KMS-11 (cell line): ENCODE measurements at regions not wholly inside any gene's neighbourhood (a gene's known extent, or its start where the extent isn't known, plus 50 kb on each side); places are given as distances from the start of the nearest gene placed in this dataset.

Experiments used
- H2AFZ ChIP-seq: fragments of 200-600 bp; sonication (generic); 2 replicates; pipeline ENCODE4 v1.6.1; 2016; ENCODE audit warnings: antibody characterized with exemption, mixed run types, low read depth
- H3K27ac ChIP-seq: fragments of 200-600 bp; sonication (generic); 2 replicates; pipeline ENCODE4 v1.6.1; 2016; ENCODE audit warnings: mild to moderate bottlenecking, mixed run types
- H3K27me3 ChIP-seq: fragments of 200-600 bp; sonication (generic); 2 replicates; pipeline ENCODE4 v1.6.1; 2017; ENCODE audit warnings: mild to moderate bottlenecking, low read depth, mixed run types, moderate library complexity; ENCODE audit not compliant: insufficient read depth
- H3K36me3 ChIP-seq: fragments of 200-600 bp; sonication (generic); 2 replicates; pipeline ENCODE4 v1.6.1; 2017; ENCODE audit warnings: mild to moderate bottlenecking, mixed run types; ENCODE audit not compliant: insufficient read depth
- H3K4me1 ChIP-seq: fragments of 200-600 bp; sonication (generic); 2 replicates; pipeline ENCODE4 v1.6.1; 2016; ENCODE audit warnings: mild to moderate bottlenecking, low read depth, mixed run types; ENCODE audit not compliant: poor library complexity, severe bottlenecking
- H3K4me2 ChIP-seq: fragments of 200-600 bp; sonication (generic); 2 replicates; pipeline ENCODE4 v1.7.0; 2016; ENCODE audit warnings: mild to moderate bottlenecking, mixed run types
- H3K4me3 ChIP-seq: fragments of 200-600 bp; sonication (generic); IDR thresholded peaks from 2 replicates; pipeline ENCODE4 v1.6.1; 2017; ENCODE audit warnings: low read depth, low read length, mixed read lengths; ENCODE audit not compliant: insufficient read depth
- H3K79me2 ChIP-seq: fragments of 200-600 bp; sonication (generic); 2 replicates; pipeline ENCODE4 v1.6.1; 2016; ENCODE audit warnings: low read depth, mixed run types; ENCODE audit not compliant: insufficient read depth
- H3K9ac ChIP-seq: fragments of 200-600 bp; sonication (generic); 2 replicates; pipeline ENCODE4 v1.6.1; 2016; ENCODE audit warnings: mild to moderate bottlenecking, mixed run types
- H4K20me1 ChIP-seq: fragments of 200-600 bp; sonication (generic); 2 replicates; pipeline ENCODE4 v1.6.1; 2016; ENCODE audit warnings: mild to moderate bottlenecking, mixed run types; ENCODE audit not compliant: insufficient read depth
- TF ChIP-seq, protein P1 (sequence below): fragments of 200-600 bp; sonication (generic); conservative IDR thresholded peaks from 2 replicates; pipeline ENCODE4 v1.6.1; 2017; ENCODE audit warnings: low read depth, mild to moderate bottlenecking, antibody characterized with exemption, low read length, moderate library complexity, mixed read lengths

- Histone ChIP-seq H3K4me1 (no peaks in the 10 kb centered on the region), H3K4me3 (no peak overlapping the region), H3K36me3 (no peaks in the 10 kb centered on the region), H4K20me1 (no peaks in the 10 kb centered on the region), H2AFZ (no peak overlapping the region), H3K79me2 (no peaks in the 10 kb centered on the region), H3K27me3 (no peaks in the 10 kb centered on the region), H3K4me2 (no peak overlapping the region), H3K9ac (no peak overlapping the region), H3K27ac (no peak overlapping the region)
- TF ChIP-seq, protein P1, sequence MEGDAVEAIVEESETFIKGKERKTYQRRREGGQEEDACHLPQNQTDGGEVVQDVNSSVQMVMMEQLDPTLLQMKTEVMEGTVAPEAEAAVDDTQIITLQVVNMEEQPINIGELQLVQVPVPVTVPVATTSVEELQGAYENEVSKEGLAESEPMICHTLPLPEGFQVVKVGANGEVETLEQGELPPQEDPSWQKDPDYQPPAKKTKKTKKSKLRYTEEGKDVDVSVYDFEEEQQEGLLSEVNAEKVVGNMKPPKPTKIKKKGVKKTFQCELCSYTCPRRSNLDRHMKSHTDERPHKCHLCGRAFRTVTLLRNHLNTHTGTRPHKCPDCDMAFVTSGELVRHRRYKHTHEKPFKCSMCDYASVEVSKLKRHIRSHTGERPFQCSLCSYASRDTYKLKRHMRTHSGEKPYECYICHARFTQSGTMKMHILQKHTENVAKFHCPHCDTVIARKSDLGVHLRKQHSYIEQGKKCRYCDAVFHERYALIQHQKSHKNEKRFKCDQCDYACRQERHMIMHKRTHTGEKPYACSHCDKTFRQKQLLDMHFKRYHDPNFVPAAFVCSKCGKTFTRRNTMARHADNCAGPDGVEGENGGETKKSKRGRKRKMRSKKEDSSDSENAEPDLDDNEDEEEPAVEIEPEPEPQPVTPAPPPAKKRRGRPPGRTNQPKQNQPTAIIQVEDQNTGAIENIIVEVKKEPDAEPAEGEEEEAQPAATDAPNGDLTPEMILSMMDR = no peak
These were observed 306.8 kb upstream of the FMN2 start for GRCh38 chr1:239784896-239785295.

DNA sequence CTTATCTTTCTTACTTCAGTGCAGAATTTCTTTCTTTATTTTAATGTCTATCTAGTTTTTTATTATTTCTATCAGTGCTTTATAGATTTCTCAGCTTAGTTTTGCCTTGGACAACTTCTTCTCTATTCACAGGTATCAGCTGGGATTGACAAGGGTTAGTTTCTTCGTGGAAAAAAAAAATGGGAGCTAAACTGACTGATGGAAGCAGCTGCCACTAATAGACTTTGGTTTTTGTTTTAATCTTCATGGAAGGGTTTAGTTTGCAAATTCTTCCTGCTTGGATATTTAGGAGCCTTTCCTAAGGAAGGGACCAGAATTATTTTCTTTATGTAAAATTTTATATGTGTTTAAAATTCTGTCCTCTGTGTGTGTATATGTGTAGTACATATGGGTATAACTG lies 306.1 kb upstream of the FMN2 start:
- H3K4me2 ChIP-seq = no peak overlapping the region
- no peak overlapping the region for H3K4me3 ChIP-seq
- no peak overlapping the region for H2AFZ ChIP-seq
- H3K9ac ChIP-seq = no peak overlapping the region
- no peaks in the 10 kb centered on the region for H3K36me3 ChIP-seq
- TF ChIP-seq, protein P1 = no peak
- H4K20me1 ChIP-seq = no peaks in the 10 kb centered on the region
- H3K4me1 ChIP-seq = no peaks in the 10 kb centered on the region
- H3K27me3 ChIP-seq = no peaks in the 10 kb centered on the region
- H3K27ac ChIP-seq = no peak overlapping the region
- no peaks in the 10 kb centered on the region for H3K79me2 ChIP-seq

DNA sequence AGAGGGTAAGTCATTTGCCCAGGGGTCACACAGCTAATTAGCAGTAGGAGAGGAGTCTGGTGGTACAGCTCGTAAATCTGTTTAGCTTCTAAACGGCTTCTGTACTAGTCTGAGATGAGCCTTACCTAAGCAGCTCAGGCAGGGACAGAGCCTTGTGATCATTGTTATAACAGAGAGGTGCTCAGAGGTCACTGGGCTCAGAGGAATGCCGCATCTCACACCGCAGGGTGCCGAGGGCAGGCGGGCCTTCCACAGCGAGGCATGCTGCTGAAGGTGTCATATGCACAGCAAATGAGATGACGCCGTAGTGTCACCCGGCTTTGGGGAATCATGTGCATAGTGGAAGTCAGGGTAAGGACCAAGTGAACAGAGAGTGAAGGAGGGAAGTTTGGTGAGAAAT lies 305.2 kb upstream of the FMN2 start:
- Histone ChIP-seq H3K4me3 (no peak overlapping the region), H4K20me1 (no peaks in the 10 kb centered on the region), H3K27me3 (no peaks in the 10 kb centered on the region), H3K27ac (no peak overlapping the region), H3K4me1 (no peaks in the 10 kb centered on the region), H3K4me2 (no peak overlapping the region), H3K36me3 (no peaks in the 10 kb centered on the region), H3K9ac (no peak overlapping the region), H3K79me2 (no peaks in the 10 kb centered on the region), H2AFZ (no peak overlapping the region)
- TF ChIP-seq, protein P1 = no peak

DNA sequence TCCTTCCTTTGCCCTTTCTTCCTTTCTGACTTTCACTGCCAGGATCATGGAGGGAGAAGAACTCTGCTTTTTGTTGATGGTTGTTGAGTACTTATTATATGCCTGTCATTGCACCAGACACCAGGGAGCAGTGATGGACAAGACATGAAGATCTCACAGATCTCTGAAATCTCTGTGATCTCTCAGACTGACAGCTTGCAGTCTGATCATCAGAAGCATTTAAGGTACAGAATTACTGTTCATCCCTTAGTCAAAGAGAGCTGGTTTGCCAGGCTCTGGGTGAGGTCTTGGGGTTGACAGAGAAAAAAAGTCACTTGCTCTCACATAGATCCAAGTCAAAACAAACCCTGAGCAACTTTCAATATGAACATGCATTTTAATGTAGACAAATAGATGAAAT lies 299.5 kb upstream of the FMN2 start:
- TF ChIP-seq, protein P1 = no peak
- Histone ChIP-seq H3K4me1 (no peaks in the 10 kb centered on the region), H4K20me1 (no peaks in the 10 kb centered on the region), H3K79me2 (no peaks in the 10 kb centered on the region), H3K27ac (no peak overlapping the region), H3K4me3 (no peak overlapping the region), H3K9ac (no peak overlapping the region), H3K4me2 (no peak overlapping the region), H3K27me3 (no peaks in the 10 kb centered on the region), H3K36me3 (no peaks in the 10 kb centered on the region), H2AFZ (no peak overlapping the region)

DNA sequence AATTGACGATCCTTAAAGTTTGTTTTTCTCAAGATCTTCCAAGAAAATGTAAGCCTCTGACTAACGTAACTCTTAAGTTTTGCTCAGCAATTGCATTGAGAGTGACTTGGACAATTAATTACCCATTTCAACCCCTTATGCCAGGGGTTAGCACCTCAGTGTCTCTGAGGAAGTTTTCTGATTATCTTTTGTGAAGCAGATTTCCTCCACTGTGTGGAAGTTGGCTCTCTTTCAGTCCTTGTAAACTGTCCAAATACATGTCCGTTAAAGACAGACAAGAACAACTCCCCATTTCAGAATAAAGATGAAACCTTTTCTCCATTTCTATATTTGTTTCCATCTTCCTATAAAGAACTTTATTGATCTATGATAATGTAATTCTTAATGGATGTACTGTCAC lies 296.4 kb upstream of the FMN2 start:
- Histone ChIP-seq H3K9ac (no peak overlapping the region), H3K4me1 (no peaks in the 10 kb centered on the region), H3K36me3 (no peaks in the 10 kb centered on the region), H3K79me2 (no peaks in the 10 kb centered on the region), H3K4me3 (no peak overlapping the region), H3K27ac (no peak overlapping the region), H4K20me1 (no peaks in the 10 kb centered on the region), H3K27me3 (no peaks in the 10 kb centered on the region), H2AFZ (no peak overlapping the region), H3K4me2 (no peak overlapping the region)
- TF ChIP-seq, protein P1 = no peak
